Ectodermal cell (in vitro differentiated cells): ENCODE measurements at regions not wholly inside any gene's neighbourhood (a gene's known extent, or its start where the extent isn't known, plus 50 kb on each side); places are given as distances from the start of the nearest gene placed in this dataset.

Experiments used
- H3K27ac ChIP-seq: 2 replicates; pipeline ENCODE4 v1.7.0; 2013; ENCODE audit warnings: mild to moderate bottlenecking, low read depth, low read length; ENCODE audit not compliant: insufficient read depth, poor library complexity, severe bottlenecking
- H3K27me3 ChIP-seq: 2 replicates; pipeline ENCODE4 v1.7.0; 2013; ENCODE audit warnings: mild to moderate bottlenecking, low read length; ENCODE audit not compliant: insufficient read depth, control insufficient read depth, poor library complexity, severe bottlenecking
- H3K36me3 ChIP-seq: one replicate; pipeline ENCODE4 v1.7.0; 2013; ENCODE audit warnings: low read length; ENCODE audit not compliant: control insufficient read depth, insufficient read depth
- H3K4me1 ChIP-seq: one replicate; pipeline ENCODE4 v1.7.0; 2013; ENCODE audit warnings: low read length; ENCODE audit not compliant: control insufficient read depth, insufficient read depth
- H3K4me3 ChIP-seq: 2 replicates; pipeline ENCODE4 v1.7.0; 2013; ENCODE audit warnings: low read depth, low read length, control low read depth; ENCODE audit not compliant: insufficient read depth
- H3K9me3 ChIP-seq: 2 replicates; pipeline ENCODE4 v1.7.0; 2013; ENCODE audit warnings: mild to moderate bottlenecking, low read length, moderate library complexity; ENCODE audit not compliant: control insufficient read depth
- WGBS, 2 experiments: methylation state at CpG; one replicate each; pipeline ENCODE4 v1.1.7; 2013; ENCODE audit warnings: missing lambda C conversion rate in 2 of 2; 5-methylcytosine and 5-hydroxymethylcytosine counted together

- H3K27ac ChIP-seq, result no peak overlapping the region
- H3K9me3 ChIP-seq, result no peaks in the 10 kb centered on the region
- 92 to 96% methylated on average over 3 of the region's 3 CpGs for WGBS, 2 experiments
- H3K4me3 ChIP-seq, result no peak overlapping the region
- no peaks in the 10 kb centered on the region for H3K27me3 ChIP-seq
- H3K36me3 ChIP-seq, result no peaks in the 10 kb centered on the region
- no peaks in the 10 kb centered on the region for H3K4me1 ChIP-seq
Measured at GRCh38 chr1:165034136-165034809, 322.2 kb downstream of the LMX1A start.

GRCh38 chr1:165031001-165031400, 325.5 kb downstream of the LMX1A start:
- 90 to 97% methylated on average over 1 to 2 of the region's 2 CpGs for WGBS, 2 experiments
- H3K36me3 ChIP-seq, result no peaks in the 10 kb centered on the region
- no peaks in the 10 kb centered on the region for H3K9me3 ChIP-seq
- H3K4me1 ChIP-seq, result no peaks in the 10 kb centered on the region
- H3K27me3 ChIP-seq, result no peaks in the 10 kb centered on the region
- no peak overlapping the region for H3K27ac ChIP-seq
- no peak overlapping the region for H3K4me3 ChIP-seq

- no peaks in the 10 kb centered on the region for H3K27me3 ChIP-seq
- 84 to 100% methylated on average over 1 to 2 of the region's 2 CpGs for WGBS, 2 experiments
- no peak overlapping the region for H3K4me3 ChIP-seq
- H3K4me1 ChIP-seq, result no peaks in the 10 kb centered on the region
- no peak overlapping the region for H3K27ac ChIP-seq
- H3K9me3 ChIP-seq, result no peaks in the 10 kb centered on the region
- H3K36me3 ChIP-seq, result no peaks in the 10 kb centered on the region
Measured at GRCh38 chr1:165025805-165026204, 330.7 kb downstream of the LMX1A start.

- H3K27ac ChIP-seq, result no peak overlapping the region
- no peaks in the 10 kb centered on the region for H3K9me3 ChIP-seq
- H3K27me3 ChIP-seq, result no peaks in the 10 kb centered on the region
- H3K36me3 ChIP-seq, result no peaks in the 10 kb centered on the region
- no peak overlapping the region for H3K4me3 ChIP-seq
- 81 to 84% methylated on average over 4 of the region's 4 CpGs for WGBS, 2 experiments
- no peaks in the 10 kb centered on the region for H3K4me1 ChIP-seq
Measured at GRCh38 chr1:165014753-165015152, 341.8 kb downstream of the LMX1A start.

- 22 to 67% methylated on average over 1 of the region's 1 CpG for WGBS, 2 experiments
- no peak overlapping the region for H3K27ac ChIP-seq
- H3K9me3 ChIP-seq, result no peaks in the 10 kb centered on the region
- no peaks in the 10 kb centered on the region for H3K36me3 ChIP-seq
- H3K27me3 ChIP-seq, result no peaks in the 10 kb centered on the region
- H3K4me1 ChIP-seq, result no peaks in the 10 kb centered on the region
- no peak overlapping the region for H3K4me3 ChIP-seq
Measured at GRCh38 chr1:165011991-165012531, 344.5 kb downstream of the LMX1A start.

- Histone ChIP-seq H3K36me3 (no peaks in the 10 kb centered on the region), H3K4me3 (no peak overlapping the region), H3K27me3 (no peaks in the 10 kb centered on the region), H3K9me3 (no peaks in the 10 kb centered on the region), H3K27ac (no peak overlapping the region), H3K4me1 (no peaks in the 10 kb centered on the region)
- 90 to 100% methylated on average over 1 of the region's 1 CpG for WGBS, 2 experiments
Measured at GRCh38 chr1:165011186-165011585, 345.3 kb downstream of the LMX1A start.

- 60 to 62% methylated on average over 3 of the region's 3 CpGs for WGBS, 2 experiments
- H3K4me3 ChIP-seq, result no peak overlapping the region
- H3K36me3 ChIP-seq, result no peaks in the 10 kb centered on the region
- H3K4me1 ChIP-seq, result no peaks in the 10 kb centered on the region
- H3K27me3 ChIP-seq, result no peaks in the 10 kb centered on the region
- no peaks in the 10 kb centered on the region for H3K9me3 ChIP-seq
- H3K27ac ChIP-seq, result no peak overlapping the region
Measured at GRCh38 chr1:165010418-165011070, 346.0 kb downstream of the LMX1A start.

GRCh38 chr1:165006831-165007230, 349.7 kb downstream of the LMX1A start:
- no peak overlapping the region for H3K4me3 ChIP-seq
- 97% methylated on average over 6 to 7 of the region's 7 CpGs for WGBS, 2 experiments
- no peaks in the 10 kb centered on the region for H3K9me3 ChIP-seq
- H3K4me1 ChIP-seq, result no peaks in the 10 kb centered on the region
- H3K27me3 ChIP-seq, result no peaks in the 10 kb centered on the region
- no peaks in the 10 kb centered on the region for H3K36me3 ChIP-seq
- H3K27ac ChIP-seq, result no peak overlapping the region

- Histone ChIP-seq H3K27me3 (no peaks in the 10 kb centered on the region), H3K9me3 (no peaks in the 10 kb centered on the region), H3K36me3 (no peaks in the 10 kb centered on the region), H3K4me3 (no peak overlapping the region), H3K4me1 (no peaks in the 10 kb centered on the region), H3K27ac (no peak overlapping the region)
- WGBS, 2 experiments, result 84 to 85% methylated on average over 5 of the region's 5 CpGs
Measured at GRCh38 chr1:164999146-164999545, 357.4 kb downstream of the LMX1A start.

GRCh38 chr1:164991763-164992314, 364.7 kb downstream of the LMX1A start:
- Histone ChIP-seq H3K36me3 (no peaks in the 10 kb centered on the region), H3K27ac (no peak overlapping the region), H3K9me3 (no peaks in the 10 kb centered on the region), H3K27me3 (peaks cover 4% of the 10 kb centered on the region), H3K4me1 (no peaks in the 10 kb centered on the region), H3K4me3 (no peak overlapping the region)
- WGBS, 2 experiments, result 94 to 95% methylated on average over 6 of the region's 6 CpGs
